CD4-positive, alpha-beta T cell treated with Interleukin-10 for 1 hour (primary cell): ENCODE measurements at regions not wholly inside any gene's neighbourhood (a gene's known extent, or its start where the extent isn't known, plus 50 kb on each side); places are given as distances from the start of the nearest gene placed in this dataset.

ENCODE experiments used
- DNase-seq: peaks from one replicate; pipeline ENCODE4 v3.0.0-alpha.2; 2020

DNA sequence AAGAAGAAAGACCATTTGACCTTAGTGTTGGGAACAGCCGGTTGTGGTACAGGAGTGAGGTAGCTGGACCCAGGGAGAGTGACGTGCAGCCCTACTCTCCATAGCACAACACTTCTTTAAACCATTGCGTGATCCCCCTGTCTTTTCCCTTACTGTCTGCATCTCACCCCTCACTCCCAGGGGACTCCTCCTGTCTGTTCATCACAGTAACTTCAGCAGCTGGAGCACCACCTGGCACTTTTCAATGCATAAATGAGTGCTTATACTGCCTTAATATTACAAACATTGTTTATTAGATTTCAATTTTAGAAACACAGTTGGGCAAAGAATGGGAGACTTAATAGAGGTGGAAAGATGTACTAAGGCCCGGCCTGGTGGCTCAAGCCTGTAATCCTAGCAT lies 285.5 kb downstream of the UQCRFS1 start:
- DNase-seq, result no peak

DNA sequence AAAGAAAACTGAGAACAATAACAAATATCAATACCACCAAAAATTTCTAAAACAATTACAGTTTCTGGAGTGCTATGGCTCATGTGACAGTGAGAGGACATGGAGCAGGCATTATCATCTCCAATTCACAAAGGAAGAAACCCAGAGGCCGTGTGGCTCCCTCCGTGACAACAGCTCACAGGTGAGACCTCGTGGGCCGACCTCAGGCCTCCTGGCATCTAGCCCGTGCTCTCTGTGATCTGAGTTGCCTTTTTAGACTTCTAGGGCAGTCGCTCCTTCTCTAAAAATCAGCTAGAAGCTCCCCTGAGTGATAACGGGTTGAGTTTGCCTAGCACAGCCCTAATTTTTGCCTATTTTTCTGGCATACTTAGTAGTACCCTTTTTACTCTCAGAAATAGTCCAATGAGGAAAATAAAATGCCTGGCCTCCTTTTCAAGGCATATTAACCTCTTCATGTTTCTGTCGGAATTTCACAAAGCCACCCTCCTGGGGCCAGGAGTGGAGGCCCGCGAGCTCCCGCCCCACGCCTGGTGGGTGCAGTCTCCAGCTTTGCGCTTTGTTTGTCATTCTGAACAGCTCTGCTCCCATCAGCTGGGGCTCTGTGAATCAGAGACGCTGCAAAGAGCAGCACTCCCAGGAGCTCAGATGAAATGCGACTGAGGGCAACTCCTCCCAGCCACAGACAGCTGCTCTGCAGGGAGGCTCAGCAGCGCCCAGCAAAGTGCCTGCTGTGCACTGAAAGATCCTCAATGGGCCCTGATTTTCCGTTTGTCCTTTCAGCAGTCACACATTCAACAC lies 292.5 kb downstream of the UQCRFS1 start:
- no peak for DNase-seq

- no peak for DNase-seq
Observed at GRCh38 chr19:28917621-28918020, 295.3 kb downstream of the UQCRFS1 start.

DNA sequence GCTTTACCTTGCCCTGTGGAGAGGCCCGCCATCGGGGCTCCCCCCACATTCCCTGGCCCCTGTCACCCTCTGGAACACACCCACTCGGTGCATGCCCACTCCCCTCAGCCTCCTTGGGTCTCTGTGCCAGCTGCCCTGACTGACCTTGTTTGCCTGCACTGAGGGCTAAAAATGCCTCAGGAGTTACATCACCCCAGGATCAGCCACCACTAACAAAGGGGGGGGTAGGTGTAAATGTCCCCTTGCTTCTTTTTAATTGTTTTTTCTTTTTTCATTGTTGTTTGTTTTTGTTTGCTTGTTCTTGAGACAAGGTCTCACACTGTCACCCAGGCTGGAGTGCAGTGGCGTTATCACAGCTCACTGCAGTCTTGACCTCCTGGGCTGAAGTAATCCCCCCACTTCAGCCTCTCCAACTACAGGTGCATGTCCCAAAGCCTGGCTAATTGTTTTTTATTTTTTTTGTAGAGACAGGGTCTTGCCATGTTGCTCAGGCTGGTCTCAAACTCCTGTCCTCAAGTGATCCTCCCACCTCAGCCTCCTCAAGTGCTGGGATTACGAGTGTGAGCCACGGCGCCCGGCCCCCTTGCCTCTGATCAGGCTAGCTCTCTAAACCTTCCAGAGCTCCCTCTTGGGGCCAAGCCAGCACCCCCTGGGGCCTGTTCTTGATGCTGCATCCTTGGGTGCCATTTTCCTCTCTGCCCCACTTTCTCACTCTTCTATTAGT lies 297.1 kb downstream of the UQCRFS1 start:
- DNase-seq, result no peak

GRCh38 chr19:28915202-28915601 lies 297.7 kb downstream of the UQCRFS1 start:
- DNase-seq, result no peak

DNA sequence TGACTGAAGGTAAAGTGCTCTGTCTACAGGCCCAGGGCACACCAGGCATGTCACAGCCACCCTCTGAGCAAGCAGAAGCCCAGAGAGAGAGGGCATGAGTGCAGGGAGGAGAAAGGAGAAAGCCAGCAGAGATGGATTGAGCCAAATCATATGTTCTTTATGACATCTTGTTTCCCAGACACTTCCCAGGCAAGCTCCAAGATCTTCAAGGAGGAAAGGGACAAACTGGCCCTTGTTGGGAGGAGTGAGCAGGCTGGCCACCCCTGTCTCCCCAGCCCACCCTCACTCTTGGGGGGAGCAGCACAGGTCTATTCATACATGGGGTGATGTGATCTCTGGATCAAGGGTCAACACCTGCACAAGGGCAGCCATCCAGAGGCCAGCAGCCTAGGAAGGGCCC lies 298.8 kb downstream of the UQCRFS1 start:
- DNase-seq, result no peak

DNA sequence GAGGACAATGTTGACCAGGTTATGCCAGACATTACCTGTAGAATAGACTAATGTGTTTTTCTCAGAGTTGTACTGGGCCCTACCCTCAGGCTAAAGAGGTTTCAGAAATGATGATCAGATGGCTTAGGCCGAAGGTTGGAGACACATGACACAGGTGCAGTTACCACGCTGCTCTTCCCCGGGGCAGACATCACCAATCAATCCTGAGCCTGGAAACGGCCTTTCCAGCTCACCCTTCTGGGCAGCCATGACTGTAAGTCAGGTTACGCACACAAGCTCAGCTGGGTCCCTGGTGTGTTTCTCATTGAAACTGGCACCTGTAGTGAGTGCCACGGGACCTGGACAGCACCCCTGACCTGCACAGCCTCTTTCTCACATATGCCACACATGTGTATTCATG lies 299.3 kb downstream of the UQCRFS1 start:
- no peak for DNase-seq

- DNase-seq, result no peak
Observed at GRCh38 chr19:28908941-28909340, 304.0 kb downstream of the UQCRFS1 start.

DNA sequence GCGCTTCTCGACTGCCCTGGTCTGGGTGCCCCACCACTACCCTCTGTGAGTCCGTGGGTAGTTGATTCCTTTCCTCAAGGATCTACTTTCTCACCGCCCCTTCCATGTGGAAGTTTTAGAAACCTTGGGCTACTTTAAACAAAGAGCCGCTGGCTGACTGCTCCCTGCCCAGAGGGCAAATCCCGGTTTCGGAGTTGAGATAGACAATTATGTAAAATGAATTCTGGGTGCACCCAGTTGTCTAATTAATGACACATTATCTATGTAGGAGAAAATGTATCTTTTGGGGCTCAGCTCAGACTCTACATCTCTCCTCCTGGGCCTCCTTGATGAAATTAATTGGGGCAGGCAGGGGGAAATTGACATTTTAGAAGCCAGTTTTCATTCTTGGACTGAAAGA lies 305.4 kb downstream of the UQCRFS1 start:
- DNase-seq, result no peak

DNA sequence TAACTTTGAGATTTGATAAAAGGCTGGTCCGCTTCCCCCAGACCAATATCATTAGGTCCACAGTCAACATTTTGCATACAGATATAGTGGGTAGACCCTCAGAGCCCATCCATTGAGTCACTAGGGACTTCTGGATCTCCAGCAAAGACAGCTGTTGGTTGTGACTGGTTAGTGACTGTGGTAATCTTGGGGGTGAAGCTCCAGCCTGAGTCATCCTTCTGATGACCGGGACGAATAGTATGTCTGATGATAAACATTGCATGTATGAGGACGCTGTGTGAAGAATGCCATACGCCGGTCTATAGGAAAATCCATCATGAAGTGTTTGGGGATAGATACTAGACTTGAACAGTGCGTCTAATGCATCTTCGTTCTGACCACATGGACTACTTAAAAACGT lies 307.0 kb downstream of the UQCRFS1 start:
- DNase-seq, result no peak

- no peak for DNase-seq
Observed at GRCh38 chr19:28899703-28900102, 313.2 kb downstream of the UQCRFS1 start.

- DNase-seq, result no peak
Observed at GRCh38 chr19:28898249-28898648, 314.7 kb downstream of the UQCRFS1 start.

DNA sequence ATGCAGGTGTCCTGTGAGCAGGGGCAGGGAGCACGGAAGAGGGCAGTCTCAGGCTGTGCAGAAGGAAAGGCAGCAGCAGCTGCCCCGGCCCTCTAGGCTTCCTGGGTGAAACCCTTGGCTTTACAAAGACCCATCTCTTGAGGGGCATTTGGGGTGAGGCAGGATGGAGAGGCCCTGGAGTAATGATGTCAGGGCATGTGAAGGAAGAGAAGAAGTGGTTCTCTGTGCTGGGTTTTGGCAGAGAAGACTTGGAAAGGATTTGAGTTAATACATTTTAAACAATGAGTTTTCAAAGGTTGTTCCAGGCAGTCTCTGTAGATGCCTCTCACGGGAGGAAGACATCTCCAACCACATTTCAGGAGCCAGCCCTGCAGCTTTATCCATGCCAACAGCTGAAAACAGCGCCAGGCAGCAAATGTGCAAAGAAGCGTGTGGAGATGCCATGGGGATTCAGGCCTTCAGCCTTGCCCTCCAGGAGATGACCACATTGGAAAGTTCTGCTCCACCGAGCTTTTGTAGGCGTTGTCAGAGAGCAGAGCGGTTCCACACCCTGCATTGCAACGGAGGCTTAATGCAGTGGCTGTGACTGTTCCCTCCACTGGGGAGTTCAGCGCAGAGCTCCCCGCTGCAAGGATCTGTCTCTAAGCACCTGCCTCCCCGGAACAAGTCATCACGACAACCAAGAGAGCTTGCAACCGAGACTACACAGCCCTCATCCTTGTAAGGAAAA lies 322.8 kb downstream of the UQCRFS1 start:
- no peak for DNase-seq

- no peak for DNase-seq
Observed at GRCh38 chr19:28887920-28888618, 324.9 kb downstream of the UQCRFS1 start.

GRCh38 chr19:28886708-28887107 lies 326.2 kb downstream of the UQCRFS1 start:
- DNase-seq, result no peak

- DNase-seq, result no peak
Observed at GRCh38 chr19:28885965-28886364, 327.0 kb downstream of the UQCRFS1 start.

- no peak for DNase-seq
Observed at GRCh38 chr19:28884786-28885476, 328.0 kb downstream of the UQCRFS1 start.

GRCh38 chr19:28883241-28883693 lies 329.7 kb downstream of the UQCRFS1 start:
- DNase-seq, result no peak

GRCh38 chr19:28882818-28883217 lies 330.1 kb downstream of the UQCRFS1 start:
- DNase-seq, result no peak

- no peak for DNase-seq
Observed at GRCh38 chr19:28881616-28882015, 331.3 kb downstream of the UQCRFS1 start.

DNA sequence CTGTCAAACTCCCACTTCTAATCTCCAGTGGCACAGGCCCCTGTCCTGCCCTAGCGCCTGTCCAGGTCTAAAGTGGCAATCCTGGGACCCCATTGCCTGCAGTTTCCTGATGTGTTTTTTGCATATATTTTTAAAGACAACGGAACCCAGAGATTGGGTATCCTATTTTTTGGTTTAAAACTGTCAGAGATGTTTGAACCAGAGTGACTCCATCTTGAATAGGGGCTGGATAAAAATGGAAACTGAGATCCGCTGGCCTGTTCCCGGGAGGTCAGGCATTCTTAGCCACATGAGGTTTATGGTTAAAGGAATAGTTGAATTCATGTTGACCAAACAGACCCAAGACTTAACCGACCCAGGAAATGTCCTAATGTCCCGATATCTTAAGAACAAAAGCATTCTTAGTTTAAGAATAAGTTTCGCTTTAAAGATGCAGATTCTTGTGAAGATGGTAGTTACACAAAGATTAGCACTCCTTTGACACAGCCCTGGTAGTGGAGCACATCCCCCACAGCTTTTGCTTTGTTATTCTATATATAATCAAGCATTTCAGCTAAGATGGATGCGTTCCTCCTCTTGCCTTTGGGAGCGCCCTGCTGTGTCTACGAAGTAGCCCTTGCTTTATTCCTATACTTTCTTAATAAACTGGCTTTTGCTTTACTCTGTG lies 332.1 kb downstream of the UQCRFS1 start:
- no peak for DNase-seq
